ENCODE measurements at regions not wholly inside any gene's neighbourhood (a gene's known extent, or its start where the extent isn't known, plus 50 kb on each side); places are given as distances from the start of the nearest gene placed in this dataset.
A peak's percentile ranks its signal among the peaks of the same experiment; 100 is the strongest.
"Not testable (repeated sequence)": the region's sequence is repeated elsewhere in the genome, so short reads cannot be mapped to it uniquely, and the experiment has no call there.

DNA sequence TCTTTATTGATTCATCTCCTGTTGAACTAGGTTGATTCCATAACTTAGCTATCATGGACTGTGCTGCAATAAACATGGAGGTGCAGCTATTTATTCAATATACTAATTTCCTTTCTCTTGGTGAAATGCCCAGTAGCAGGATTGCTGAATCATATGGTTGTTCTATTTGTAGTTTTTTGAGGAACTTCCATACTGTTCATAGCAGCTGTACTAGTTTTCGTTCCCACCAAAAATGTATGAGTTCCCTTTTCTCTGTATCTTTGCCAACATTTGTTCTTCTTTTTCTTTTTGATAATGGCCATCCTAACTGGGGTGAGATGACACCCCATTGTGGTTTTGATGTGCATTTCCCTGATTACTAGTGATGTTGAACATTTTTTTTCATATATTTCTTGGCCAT, 87.2 kb upstream of the NAV2 start:
- peak; percentile 35 for DNase-seq

GRCh38 chr11:19617696-19618523, 94.7 kb upstream of the NAV2 start:
- no peak for DNase-seq

GRCh38 chr11:19615341-19616183, 97.1 kb upstream of the NAV2 start:
- no peak for DNase-seq

DNA sequence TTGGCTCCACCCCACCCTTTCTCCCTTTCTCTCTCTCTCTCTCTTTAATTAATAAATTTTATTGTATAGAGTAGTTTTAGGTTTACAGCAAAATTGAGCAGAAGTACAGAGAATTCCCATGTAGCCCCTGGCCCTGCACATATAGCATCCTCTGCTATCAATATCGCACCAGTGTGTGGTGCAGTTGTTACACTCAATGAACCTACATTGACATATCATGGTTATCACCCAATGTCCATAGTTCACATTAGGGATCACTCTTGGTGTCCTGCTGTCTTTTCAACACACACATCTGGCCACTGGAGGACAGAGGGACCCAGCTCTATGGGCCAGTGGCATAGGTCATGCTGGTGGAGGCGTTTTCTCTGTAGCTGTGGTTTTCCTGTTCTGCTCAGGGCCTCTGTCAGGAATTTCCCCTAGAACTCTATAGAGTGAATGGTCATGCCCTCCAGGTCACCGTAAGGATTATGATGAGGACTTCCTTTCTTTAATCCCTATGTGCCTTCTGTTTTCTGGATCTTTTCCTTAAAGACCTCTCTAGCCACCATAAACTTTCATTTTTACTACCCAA, 98.2 kb upstream of the NAV2 start:
- DNase-seq, result no peak

DNA sequence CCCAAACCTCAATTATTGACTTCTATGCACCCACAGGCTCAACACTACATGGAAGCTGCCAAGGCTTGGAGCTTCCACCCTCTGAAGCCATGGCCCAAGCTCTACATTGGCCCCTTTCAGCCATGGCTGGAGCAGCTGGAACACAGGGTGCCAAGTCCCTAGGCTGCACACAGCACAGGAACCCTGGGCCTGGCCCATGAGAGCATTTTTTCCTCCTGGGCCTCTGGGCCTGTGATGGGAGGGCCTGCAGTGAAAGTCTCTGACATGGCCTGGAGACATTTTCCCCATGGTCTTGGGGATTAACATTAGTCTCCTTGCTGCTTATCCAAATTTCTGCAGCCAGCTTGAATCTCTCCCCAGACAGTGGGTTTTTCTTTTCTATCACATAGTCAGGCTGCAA, 100.6 kb upstream of the NAV2 start:
- DNase-seq, result not testable (repeated sequence)

DNA sequence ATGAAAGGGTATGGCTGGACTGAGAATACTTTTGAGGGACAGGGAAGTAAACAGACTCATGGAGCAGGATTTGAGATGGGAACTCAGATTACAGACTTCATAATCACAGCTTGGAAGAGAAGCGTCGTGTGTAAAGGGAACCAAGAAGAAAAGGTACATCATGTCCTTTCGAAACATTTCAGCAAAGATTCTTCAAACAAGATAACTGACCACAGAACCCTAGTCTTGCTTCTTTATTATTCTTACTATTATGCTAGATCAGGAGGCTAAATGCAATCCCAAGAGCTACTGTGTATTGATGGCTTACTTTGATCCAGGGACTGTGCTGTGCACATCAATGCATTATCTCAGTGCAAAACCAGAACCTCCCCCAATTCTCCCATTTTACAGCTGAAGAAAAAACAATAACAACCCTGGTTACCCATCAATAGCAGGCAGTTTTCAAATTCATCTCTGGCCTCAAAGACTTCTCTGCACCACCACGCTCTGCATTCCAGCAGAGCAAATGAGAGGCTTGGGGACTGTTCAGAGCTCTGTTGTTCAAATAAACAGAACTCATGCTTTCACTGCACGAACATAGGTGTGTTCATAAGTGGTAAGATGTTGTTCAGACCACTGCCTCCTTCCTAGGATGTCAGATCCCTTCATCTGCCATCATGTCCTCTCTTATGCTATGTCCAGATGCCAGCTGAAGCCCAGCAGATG, 104.8 kb upstream of the NAV2 start:
- DNase-seq, result no peak

- no peak for DNase-seq
Measured at GRCh38 chr11:19606856-19607655, 105.6 kb upstream of the NAV2 start.

- no peak for DNase-seq
Measured at GRCh38 chr11:19605520-19606371, 106.9 kb upstream of the NAV2 start.

GRCh38 chr11:19604679-19605375, 107.8 kb upstream of the NAV2 start:
- DNase-seq, result no peak

DNA sequence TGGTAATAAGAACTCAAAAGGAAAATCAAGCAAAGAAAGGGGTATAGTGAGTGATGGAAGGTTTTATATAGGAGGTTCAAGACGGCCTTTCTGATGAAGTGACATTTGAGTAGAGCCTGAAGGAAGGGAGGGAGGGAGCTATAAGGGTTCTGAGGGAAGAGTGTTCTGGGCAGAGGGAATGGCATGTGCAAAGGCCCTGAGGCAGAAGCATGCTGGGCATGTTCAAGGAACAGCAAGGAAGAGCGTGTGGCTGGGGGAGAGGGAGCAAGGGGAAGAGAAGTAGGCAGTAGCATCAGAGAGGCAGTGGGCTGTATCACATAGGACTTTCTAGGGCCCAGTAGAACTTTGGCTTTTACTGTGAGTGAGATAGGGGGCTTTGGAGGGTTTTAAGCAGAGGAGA, 108.9 kb upstream of the NAV2 start:
- DNase-seq, result no peak

DNA sequence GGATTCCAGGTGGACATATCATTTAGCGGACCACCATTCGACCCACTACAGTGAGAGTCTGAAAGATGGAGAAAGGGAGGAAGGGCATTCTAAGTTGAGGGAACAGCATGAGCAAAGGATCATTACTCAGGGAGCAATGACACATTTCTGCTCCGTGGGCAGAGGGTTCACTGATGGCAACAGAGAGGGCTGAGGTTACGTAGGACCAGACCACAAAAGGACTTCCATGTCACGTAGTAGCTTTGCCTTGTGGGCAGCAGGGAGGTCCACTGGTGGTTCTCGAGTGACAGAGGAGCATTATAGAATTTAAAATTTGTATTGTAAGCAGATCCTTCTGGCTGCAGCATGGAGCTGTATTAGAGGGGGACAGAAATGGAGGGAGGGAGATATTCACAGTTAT, 109.7 kb upstream of the NAV2 start:
- no peak for DNase-seq

GRCh38 chr11:19602406-19602805, 110.2 kb upstream of the NAV2 start:
- no peak for DNase-seq

DNA sequence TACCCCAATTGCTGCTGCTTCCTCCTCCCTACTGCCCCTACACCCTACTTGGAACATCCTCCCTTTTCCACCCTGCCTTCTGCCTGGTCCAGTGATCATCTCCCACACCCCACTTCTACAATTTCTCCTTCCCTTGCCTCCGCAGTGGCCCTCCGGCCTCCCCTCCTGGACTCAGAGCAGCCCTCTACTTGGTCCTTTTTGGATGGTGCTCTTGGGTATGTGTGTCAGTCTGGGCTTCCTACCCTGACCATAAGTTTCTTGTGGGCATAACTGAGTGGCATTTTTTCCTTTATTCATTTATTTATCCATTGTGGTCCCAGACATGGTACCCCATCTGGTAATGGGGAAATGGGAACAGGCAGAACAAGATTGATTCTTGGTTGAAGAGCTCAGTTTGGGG, 111.4 kb upstream of the NAV2 start:
- no peak for DNase-seq

- DNase-seq, result no peak
Measured at GRCh38 chr11:19599681-19600080, 113.0 kb upstream of the NAV2 start.

GRCh38 chr11:19598876-19599486, 113.7 kb upstream of the NAV2 start:
- no peak for DNase-seq

DNA sequence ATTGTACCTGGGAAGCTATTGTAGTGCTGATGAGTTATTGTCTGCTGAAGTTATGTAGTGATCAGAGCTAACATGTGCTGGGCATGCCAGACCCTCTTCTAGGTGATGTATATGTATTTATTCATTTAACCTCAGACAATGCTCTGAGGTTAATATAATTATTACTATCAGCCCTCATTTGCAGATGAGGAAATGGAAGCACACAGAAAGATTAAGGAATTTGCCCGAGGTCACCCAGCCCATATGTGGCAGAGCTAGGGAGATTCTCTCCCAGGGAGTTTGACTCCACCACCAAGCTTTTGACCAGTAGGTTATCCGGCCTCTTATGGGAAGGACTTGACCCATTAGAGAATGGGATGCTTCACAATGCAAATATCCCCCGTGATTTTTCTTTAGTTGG, 114.2 kb upstream of the NAV2 start:
- DNase-seq, result no peak

GRCh38 chr11:19597876-19598275, 114.8 kb upstream of the NAV2 start:
- DNase-seq, result no peak

- no peak for DNase-seq
Measured at GRCh38 chr11:19597206-19597605, 115.4 kb upstream of the NAV2 start.

GRCh38 chr11:19595840-19596751, 116.5 kb upstream of the NAV2 start:
- no peak for DNase-seq
